ENCODE measurements at regions not wholly inside any gene's neighbourhood (a gene's known extent, or its start where the extent isn't known, plus 50 kb on each side); places are given as distances from the start of the nearest gene placed in this dataset.

DNA sequence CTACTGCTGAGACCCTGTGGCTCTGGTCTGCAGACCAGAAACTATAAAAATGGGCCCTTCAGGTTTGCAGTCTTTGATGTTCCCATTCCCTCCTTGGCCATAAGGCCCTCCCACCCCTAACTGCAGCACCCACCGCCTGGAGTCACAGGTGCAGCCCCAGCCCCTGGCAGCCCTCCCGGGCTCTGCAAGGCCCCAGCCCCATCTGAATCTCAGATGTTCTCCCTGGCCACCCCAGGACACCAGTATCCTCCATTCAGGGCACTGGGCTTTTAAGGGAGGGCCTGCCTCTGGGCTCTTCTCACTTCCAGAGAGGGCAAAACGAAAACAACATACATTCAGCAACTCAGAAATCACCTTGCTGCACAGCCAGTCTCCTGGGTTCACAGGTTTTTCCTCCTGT lies 107.7 kb upstream of the RET start:
- Histone ChIP-seq H3K9ac (ENCODE audit: low read depth, low read length) (no peak overlapping the region), H3K36me3 (ENCODE audit: control insufficient read depth, insufficient read depth, low read length) (no peaks in the 10 kb centered on the region), H3K27me3 (ENCODE audit: control insufficient read depth, insufficient read depth, low read length) (no peaks in the 10 kb centered on the region), H3K4me1 (ENCODE audit: control insufficient read depth, insufficient read depth, low read length) (no peaks in the 10 kb centered on the region), H3K4me3 (ENCODE audit: low read depth, low read length) (no peak overlapping the region), H3K9me3 (ENCODE audit: control insufficient read depth, insufficient read depth, low read length) (no peaks in the 10 kb centered on the region)

DNA sequence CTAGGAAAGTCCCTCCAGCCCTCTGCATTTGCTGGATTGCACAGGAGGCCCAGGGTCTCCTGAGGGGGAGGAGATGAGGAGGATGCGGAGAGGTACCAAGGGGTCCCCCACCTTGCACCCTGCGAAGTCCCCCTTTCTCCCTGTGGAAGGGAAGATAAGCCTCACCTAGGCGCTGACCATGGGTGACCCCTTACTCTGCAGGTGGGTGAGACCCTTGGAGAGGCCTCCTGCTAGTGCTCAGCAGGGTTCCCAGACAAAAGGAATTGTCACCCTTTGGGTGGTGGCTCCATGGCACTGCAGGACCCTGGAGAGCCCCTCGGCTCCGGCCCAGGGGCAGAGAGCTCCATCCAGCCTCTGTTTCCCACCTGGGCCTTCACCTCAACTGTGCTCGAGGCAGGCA lies 107.0 kb upstream of the RET start:
- H3K4me1 ChIP-seq (ENCODE audit: control insufficient read depth, insufficient read depth, low read length), result no peaks in the 10 kb centered on the region
- H3K27me3 ChIP-seq (ENCODE audit: control insufficient read depth, insufficient read depth, low read length), result no peaks in the 10 kb centered on the region
- no peak overlapping the region for H3K4me3 ChIP-seq (ENCODE audit: low read depth, low read length)

DNA sequence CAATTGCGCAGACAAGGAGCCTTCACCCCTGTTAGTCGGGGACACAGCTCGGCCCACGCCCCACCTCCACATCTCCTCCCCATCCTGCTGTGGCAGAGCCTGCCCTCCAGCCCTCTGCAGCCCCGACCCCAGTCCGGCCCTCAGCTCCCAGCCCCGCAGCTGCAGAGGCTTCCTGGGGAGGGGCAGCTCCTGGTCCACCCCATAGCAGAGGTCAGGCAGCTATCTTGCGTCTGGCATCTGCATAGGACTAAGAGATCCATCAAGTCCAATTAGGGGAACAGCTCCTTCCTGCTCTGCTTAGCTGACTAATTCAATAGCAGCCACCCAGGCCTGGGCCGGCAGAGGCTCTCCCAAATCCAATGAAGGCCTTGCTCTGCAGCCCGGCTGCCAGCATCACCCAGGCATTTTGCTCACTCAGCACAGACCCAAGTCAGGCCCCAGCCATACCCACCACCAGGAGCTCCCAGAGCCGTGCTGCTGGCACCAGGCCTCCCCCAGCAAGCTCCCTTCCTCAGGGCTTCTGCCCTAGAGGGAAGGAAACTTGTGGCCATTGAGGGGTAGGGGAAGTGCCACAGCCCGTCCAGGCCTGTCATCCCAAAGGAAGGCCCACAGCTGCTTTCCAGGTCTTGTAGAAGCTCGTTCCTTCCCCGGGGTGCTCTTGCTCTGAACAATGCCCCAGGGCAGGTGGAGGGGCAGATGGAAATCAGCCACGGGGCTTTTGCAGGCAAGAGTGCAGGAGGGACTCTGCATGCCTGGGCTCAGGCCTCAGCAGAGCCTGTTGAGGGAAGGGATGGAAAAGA lies 106.2 kb upstream of the RET start:
- no peak overlapping the region for H3K4me3 ChIP-seq (ENCODE audit: low read depth, low read length)
- H3K27me3 ChIP-seq (ENCODE audit: control insufficient read depth, insufficient read depth, low read length), result no peaks in the 10 kb centered on the region
- no peaks in the 10 kb centered on the region for H3K9me3 ChIP-seq (ENCODE audit: control insufficient read depth, insufficient read depth, low read length)
- H3K4me1 ChIP-seq (ENCODE audit: control insufficient read depth, insufficient read depth, low read length), result no peaks in the 10 kb centered on the region
- no peak overlapping the region for H3K9ac ChIP-seq (ENCODE audit: low read depth, low read length)
- H3K36me3 ChIP-seq (ENCODE audit: control insufficient read depth, insufficient read depth, low read length), result no peaks in the 10 kb centered on the region

More for the DNA sequence above, 107.0 kb upstream of the RET start:
- Histone ChIP-seq H3K9ac (ENCODE audit: low read depth, low read length) (no peak overlapping the region), H3K36me3 (ENCODE audit: control insufficient read depth, insufficient read depth, low read length) (no peaks in the 10 kb centered on the region), H3K9me3 (ENCODE audit: control insufficient read depth, insufficient read depth, low read length) (no peaks in the 10 kb centered on the region)

DNA sequence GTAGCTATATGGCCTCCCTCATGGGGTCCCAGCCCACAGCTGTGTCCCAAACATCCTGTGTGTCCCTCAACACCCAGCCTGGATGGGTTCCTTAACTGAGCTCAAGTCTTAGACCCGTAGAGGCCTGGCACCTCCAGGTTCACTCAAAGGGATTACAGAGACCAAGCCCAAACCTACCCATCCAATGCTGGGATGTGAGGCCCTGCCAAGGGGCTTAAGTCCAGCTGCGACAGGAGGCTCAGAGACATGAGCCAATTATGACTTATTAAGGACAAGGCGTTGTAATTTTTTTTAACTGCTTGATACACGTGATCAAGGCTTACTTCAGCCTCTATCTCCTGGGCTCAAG lies 105.6 kb upstream of the RET start:
- Histone ChIP-seq H3K27me3 (ENCODE audit: control insufficient read depth, insufficient read depth, low read length) (no peaks in the 10 kb centered on the region), H3K4me3 (ENCODE audit: low read depth, low read length) (no peak overlapping the region), H3K9me3 (ENCODE audit: control insufficient read depth, insufficient read depth, low read length) (no peaks in the 10 kb centered on the region), H3K4me1 (ENCODE audit: control insufficient read depth, insufficient read depth, low read length) (no peaks in the 10 kb centered on the region), H3K9ac (ENCODE audit: low read depth, low read length) (no peak overlapping the region), H3K36me3 (ENCODE audit: control insufficient read depth, insufficient read depth, low read length) (no peaks in the 10 kb centered on the region)

DNA sequence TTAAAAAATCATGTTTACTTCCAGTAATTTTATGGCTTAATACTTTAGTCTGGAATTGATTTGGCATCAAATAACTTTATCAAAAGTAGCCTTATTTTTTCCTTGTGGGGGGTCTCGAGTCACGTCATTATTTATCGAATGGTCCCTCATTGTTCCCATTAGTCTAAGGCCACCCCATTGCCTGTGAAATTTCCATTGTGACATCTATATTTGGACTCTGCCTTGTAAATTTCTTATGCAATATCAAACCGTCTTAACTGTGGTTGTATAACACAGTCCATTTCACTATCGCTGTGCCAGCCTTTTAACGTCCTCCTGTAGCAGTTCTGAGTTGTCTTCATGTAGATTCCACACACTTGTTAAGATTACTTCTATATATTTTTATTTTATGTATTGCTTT lies 103.9 kb upstream of the RET start:
- no peaks in the 10 kb centered on the region for H3K4me1 ChIP-seq (ENCODE audit: control insufficient read depth, insufficient read depth, low read length)
- H3K27me3 ChIP-seq (ENCODE audit: control insufficient read depth, insufficient read depth, low read length), result no peaks in the 10 kb centered on the region
- H3K4me3 ChIP-seq (ENCODE audit: low read depth, low read length), result no peak overlapping the region
- H3K9me3 ChIP-seq (ENCODE audit: control insufficient read depth, insufficient read depth, low read length), result no peaks in the 10 kb centered on the region
- H3K36me3 ChIP-seq (ENCODE audit: control insufficient read depth, insufficient read depth, low read length), result no peaks in the 10 kb centered on the region
- H3K9ac ChIP-seq (ENCODE audit: low read depth, low read length), result no peak overlapping the region

DNA sequence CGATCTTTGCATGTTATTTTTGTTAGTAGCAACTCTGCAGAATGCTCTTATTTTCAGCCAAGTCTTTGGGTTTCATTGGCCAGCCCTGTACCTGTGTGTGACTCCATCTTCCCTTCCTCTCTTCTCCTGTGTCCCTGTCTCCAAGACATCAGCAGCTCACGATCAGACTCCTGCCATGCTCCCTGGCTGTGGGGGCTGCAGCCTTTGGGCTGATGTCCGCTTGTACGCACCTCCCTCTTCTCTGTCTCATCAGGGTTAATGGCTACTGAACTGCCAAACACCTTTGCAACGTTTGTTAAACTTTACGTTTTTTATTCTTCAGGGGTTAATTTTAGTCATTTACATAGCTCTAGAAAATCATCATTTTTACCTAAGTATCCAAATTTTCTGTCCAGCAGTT lies 103.5 kb upstream of the RET start:
- Histone ChIP-seq H3K9me3 (ENCODE audit: control insufficient read depth, insufficient read depth, low read length) (no peaks in the 10 kb centered on the region), H3K4me1 (ENCODE audit: control insufficient read depth, insufficient read depth, low read length) (no peaks in the 10 kb centered on the region), H3K36me3 (ENCODE audit: control insufficient read depth, insufficient read depth, low read length) (no peaks in the 10 kb centered on the region), H3K4me3 (ENCODE audit: low read depth, low read length) (no peak overlapping the region), H3K27me3 (ENCODE audit: control insufficient read depth, insufficient read depth, low read length) (no peaks in the 10 kb centered on the region), H3K9ac (ENCODE audit: low read depth, low read length) (no peak overlapping the region)

DNA sequence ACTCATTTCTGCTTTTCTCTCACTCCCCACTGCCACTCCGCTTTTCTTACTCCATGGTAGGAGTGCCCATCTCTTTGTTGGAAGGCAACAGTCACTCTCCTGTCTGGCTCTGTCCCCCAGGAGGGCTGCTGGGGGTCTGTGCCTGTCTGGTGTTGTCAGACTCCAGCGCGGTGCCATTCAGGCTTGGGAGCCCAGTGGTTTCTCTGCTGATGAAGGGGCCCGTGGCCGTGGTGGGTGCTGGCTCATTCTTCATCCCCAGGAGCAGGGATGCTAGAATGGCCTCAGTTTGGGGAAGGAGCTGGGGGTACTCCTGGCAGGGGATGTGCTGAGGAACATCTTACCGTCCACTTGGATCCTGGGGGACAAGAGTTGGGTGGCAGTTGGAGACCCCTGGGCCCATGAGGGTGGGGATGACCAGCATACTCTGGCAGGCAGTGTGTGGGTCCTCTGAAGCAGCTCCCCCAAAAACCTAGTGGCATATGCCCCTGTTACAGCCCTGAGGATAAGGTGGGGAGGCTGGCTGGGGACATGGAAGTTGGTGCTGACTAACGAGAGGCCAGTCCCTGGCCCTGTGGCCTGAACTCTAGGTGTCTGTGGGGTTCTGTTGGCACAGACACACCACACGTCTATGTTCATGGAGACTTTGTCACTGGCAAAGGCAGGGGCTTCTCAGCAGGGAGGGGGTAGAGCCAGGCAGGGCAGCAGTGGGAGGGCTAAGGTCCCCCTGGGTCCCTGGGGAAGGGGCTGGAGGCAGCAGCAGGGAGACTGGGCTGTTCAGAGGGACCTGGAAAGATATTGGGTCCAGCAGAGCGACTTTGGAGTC lies 102.8 kb upstream of the RET start:
- Histone ChIP-seq H3K4me1 (ENCODE audit: control insufficient read depth, insufficient read depth, low read length) (no peaks in the 10 kb centered on the region), H3K4me3 (ENCODE audit: low read depth, low read length) (no peak overlapping the region), H3K36me3 (ENCODE audit: control insufficient read depth, insufficient read depth, low read length) (no peaks in the 10 kb centered on the region), H3K9ac (ENCODE audit: low read depth, low read length) (no peak overlapping the region), H3K9me3 (ENCODE audit: control insufficient read depth, insufficient read depth, low read length) (no peaks in the 10 kb centered on the region), H3K27me3 (ENCODE audit: control insufficient read depth, insufficient read depth, low read length) (no peaks in the 10 kb centered on the region)

DNA sequence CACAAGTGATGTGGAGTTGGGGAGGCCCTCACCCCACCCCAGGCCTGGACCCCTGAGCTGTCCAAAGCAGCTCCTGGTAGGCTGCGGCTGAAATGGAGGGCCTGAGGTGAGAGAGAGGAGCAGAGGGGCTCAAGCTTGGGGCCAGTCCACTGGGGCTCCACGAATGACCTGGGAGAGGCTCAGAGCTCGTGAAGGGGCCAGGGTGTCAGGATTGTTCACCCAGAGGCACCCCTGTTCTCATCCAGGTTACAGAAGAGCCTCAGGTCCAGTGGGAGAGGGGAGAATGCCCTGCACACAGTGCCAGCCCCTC lies 102.2 kb upstream of the RET start:
- Histone ChIP-seq H3K9ac (ENCODE audit: low read depth, low read length) (no peak overlapping the region), H3K4me3 (ENCODE audit: low read depth, low read length) (no peak overlapping the region), H3K4me1 (ENCODE audit: control insufficient read depth, insufficient read depth, low read length) (no peaks in the 10 kb centered on the region), H3K9me3 (ENCODE audit: control insufficient read depth, insufficient read depth, low read length) (no peaks in the 10 kb centered on the region), H3K27me3 (ENCODE audit: control insufficient read depth, insufficient read depth, low read length) (no peaks in the 10 kb centered on the region), H3K36me3 (ENCODE audit: control insufficient read depth, insufficient read depth, low read length) (no peaks in the 10 kb centered on the region)

DNA sequence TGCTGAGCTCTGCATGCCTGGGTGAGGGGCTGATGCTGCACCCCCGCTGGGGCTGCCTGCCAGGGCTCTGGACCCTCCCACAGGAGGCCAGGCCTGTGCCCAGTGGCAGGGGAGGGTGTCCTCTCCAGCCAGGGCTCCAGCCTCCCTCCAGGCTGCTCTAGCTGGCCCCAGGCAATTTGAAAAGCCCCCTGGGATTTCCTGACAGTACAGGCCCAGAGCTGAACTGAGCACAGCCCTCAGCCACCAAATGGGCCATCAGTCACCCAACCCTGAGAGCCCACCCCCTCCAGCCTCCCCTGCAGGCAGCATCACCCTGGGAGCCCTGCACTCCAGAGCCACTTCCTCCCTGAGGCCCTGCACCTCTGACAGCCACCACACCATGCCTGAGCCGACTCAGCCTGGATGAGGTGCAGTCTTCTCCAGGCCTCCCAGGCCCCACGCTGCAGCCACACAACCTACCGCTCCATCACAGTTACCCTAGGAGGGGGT lies 101.8 kb upstream of the RET start:
- Histone ChIP-seq H3K27me3 (ENCODE audit: control insufficient read depth, insufficient read depth, low read length) (no peaks in the 10 kb centered on the region), H3K9me3 (ENCODE audit: control insufficient read depth, insufficient read depth, low read length) (no peaks in the 10 kb centered on the region), H3K9ac (ENCODE audit: low read depth, low read length) (no peak overlapping the region), H3K36me3 (ENCODE audit: control insufficient read depth, insufficient read depth, low read length) (no peaks in the 10 kb centered on the region), H3K4me3 (ENCODE audit: low read depth, low read length) (no peak overlapping the region), H3K4me1 (ENCODE audit: control insufficient read depth, insufficient read depth, low read length) (no peaks in the 10 kb centered on the region)

DNA sequence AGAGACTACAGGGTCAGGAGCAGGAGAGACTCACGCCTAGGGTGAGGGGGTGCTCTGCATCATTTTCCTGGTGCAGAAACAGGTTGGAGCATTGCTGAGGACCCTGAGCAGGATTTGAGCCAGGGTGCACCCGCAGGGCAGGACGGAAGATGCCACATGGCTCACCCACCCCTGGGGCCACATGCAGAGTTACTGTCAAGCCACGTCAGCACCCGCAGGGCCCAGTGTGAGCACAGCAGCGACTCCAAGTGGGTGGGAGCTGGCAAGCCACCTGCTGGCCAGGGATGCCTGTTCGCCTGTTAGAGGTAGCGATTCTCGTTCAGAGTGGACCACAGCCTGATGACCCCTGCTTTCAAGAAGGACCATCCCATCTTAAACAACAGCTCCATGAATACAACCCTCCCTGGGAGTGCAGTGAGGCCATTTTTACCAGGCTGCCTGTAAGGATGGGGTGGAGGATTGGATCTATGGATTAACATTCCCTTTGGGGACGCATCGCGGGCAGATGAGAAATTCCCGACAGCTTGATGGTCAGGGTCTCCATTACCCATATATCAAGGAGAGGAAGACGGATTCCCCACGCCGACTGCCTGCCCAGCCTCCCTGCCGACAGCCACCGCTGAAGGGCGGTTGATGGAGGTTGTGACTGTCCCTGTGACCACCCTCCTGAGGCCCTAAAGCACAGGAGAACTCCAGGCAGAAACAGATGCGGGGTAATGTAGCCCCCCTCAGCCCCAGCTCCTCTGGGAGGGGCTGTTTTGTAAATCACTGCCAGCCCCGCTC lies 101.1 kb upstream of the RET start:
- Histone ChIP-seq H3K9ac (ENCODE audit: low read depth, low read length) (no peak overlapping the region), H3K36me3 (ENCODE audit: control insufficient read depth, insufficient read depth, low read length) (no peaks in the 10 kb centered on the region), H3K4me3 (ENCODE audit: low read depth, low read length) (no peak overlapping the region), H3K27me3 (ENCODE audit: control insufficient read depth, insufficient read depth, low read length) (no peaks in the 10 kb centered on the region), H3K9me3 (ENCODE audit: control insufficient read depth, insufficient read depth, low read length) (no peaks in the 10 kb centered on the region), H3K4me1 (ENCODE audit: control insufficient read depth, insufficient read depth, low read length) (no peaks in the 10 kb centered on the region)

DNA sequence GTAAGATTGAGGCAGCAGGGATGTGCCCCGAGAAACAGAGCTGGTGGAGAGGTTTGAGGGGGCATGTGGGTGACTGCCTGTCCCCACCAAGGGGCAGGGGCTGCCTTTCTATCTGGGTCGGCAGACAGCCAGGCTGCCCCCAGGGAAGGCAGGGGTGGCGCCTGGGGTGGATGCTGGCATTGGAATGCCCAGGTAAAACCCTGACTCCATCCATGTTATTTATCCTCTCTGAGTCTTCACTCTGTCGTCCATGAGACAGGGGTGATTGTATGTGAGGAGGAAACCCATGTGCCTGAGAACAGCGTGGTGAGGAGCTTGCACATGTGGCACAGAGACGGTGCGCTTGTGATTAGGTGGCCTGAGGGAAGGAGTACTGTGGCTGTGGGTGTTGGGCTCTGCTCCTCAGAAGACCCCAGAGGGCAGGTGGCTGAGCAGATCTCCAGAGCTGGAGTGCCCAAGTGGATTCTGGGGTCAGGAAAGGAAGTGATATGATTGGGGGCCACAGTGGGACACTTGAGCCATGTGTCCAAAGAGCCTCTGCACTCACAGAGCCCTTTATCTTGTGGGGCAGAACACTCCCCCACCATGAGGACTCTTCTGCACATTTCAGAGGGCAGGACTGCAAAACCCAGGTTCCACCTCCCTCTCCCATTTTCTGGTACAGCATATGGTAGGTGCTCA lies 100.4 kb upstream of the RET start:
- Histone ChIP-seq H3K27me3 (ENCODE audit: control insufficient read depth, insufficient read depth, low read length) (no peaks in the 10 kb centered on the region), H3K4me1 (ENCODE audit: control insufficient read depth, insufficient read depth, low read length) (no peaks in the 10 kb centered on the region), H3K9me3 (ENCODE audit: control insufficient read depth, insufficient read depth, low read length) (no peaks in the 10 kb centered on the region), H3K36me3 (ENCODE audit: control insufficient read depth, insufficient read depth, low read length) (no peaks in the 10 kb centered on the region), H3K9ac (ENCODE audit: low read depth, low read length) (no peak overlapping the region), H3K4me3 (ENCODE audit: low read depth, low read length) (no peak overlapping the region)
